ENCODE measurements at regions not wholly inside any gene's neighbourhood (a gene's known extent, or its start where the extent isn't known, plus 50 kb on each side); places are given as distances from the start of the nearest gene placed in this dataset.
"Not testable (repeated sequence)": the region's sequence is repeated elsewhere in the genome, so short reads cannot be mapped to it uniquely, and the experiment has no call there.

- Histone ChIP-seq H3K36me3 (ENCODE audit: insufficient read depth, low read length) (no peaks in the 10 kb centered on the region), H3K27me3 (ENCODE audit: insufficient read depth, low read length) (no peaks in the 10 kb centered on the region), H3K79me2 (ENCODE audit: insufficient read depth, low read length) (no peaks in the 10 kb centered on the region), H4K20me1 (ENCODE audit: insufficient read depth, low read length) (no peaks in the 10 kb centered on the region), H3K4me2 (ENCODE audit: insufficient read depth, low read length) (no peak overlapping the region), H3K9me3 (ENCODE audit: low read depth, low read length) (no peaks in the 10 kb centered on the region), H3K4me3 (ENCODE audit: insufficient read depth, low read length) (no peak overlapping the region), H3K4me1 (ENCODE audit: insufficient read depth, low read length) (peaks cover 42% of the 10 kb centered on the region), H2AFZ (ENCODE audit: low read length) (no peak overlapping the region), H3K27ac (ENCODE audit: low read depth, low read length) (peak overlapping the region; percentile 34)
- DNase-seq (ENCODE audit: insufficient read length, low spot score, missing footprints), result peak; percentile 97
- no peak for TF ChIP-seq CTCF (IDR thresholded peaks at IDR 0.05; ENCODE audit: extremely low read depth, low read depth, low read length)
Observed at GRCh38 chr2:12923907-12924610, 207.3 kb downstream of the TRIB2 start.

GRCh38 chr2:12926641-12927040 is 209.9 kb downstream of the TRIB2 start:
- H3K4me3 ChIP-seq (ENCODE audit: insufficient read depth, low read length); DNase-seq (ENCODE audit: insufficient read length, low spot score, missing footprints); H3K4me2 ChIP-seq (ENCODE audit: insufficient read depth, low read length); H3K79me2 ChIP-seq (ENCODE audit: insufficient read depth, low read length); H3K27me3 ChIP-seq (ENCODE audit: insufficient read depth, low read length); H3K27ac ChIP-seq (ENCODE audit: low read depth, low read length); H2AFZ ChIP-seq (ENCODE audit: low read length); H3K36me3 ChIP-seq (ENCODE audit: insufficient read depth, low read length); H3K9me3 ChIP-seq (ENCODE audit: low read depth, low read length); H4K20me1 ChIP-seq (ENCODE audit: insufficient read depth, low read length): not testable (repeated sequence)
- peaks cover 36% of the 10 kb centered on the region for H3K4me1 ChIP-seq (ENCODE audit: insufficient read depth, low read length)

- Histone ChIP-seq H3K36me3 (ENCODE audit: insufficient read depth, low read length) (no peaks in the 10 kb centered on the region), H3K4me3 (ENCODE audit: insufficient read depth, low read length) (peak overlapping the region; percentile 9), H3K27me3 (ENCODE audit: insufficient read depth, low read length) (no peaks in the 10 kb centered on the region), H3K4me1 (ENCODE audit: insufficient read depth, low read length) (peaks cover 35% of the 10 kb centered on the region), H2AFZ (ENCODE audit: low read length) (peak overlapping the region; percentile 45), H3K4me2 (ENCODE audit: insufficient read depth, low read length) (peak overlapping the region; percentile 53), H3K27ac (ENCODE audit: low read depth, low read length) (peak overlapping the region; percentile 47), H4K20me1 (ENCODE audit: insufficient read depth, low read length) (no peaks in the 10 kb centered on the region), H3K79me2 (ENCODE audit: insufficient read depth, low read length) (no peaks in the 10 kb centered on the region), H3K9me3 (ENCODE audit: low read depth, low read length) (no peaks in the 10 kb centered on the region)
- TF ChIP-seq CTCF (IDR thresholded peaks at IDR 0.05; ENCODE audit: extremely low read depth, low read depth, low read length), result no peak
- DNase-seq (ENCODE audit: insufficient read length, low spot score, missing footprints), result peak; percentile 95
Observed at GRCh38 chr2:12928197-12928774, 211.6 kb downstream of the TRIB2 start.

GRCh38 chr2:12928775-12929401 is 212.2 kb downstream of the TRIB2 start:
- Histone ChIP-seq H3K4me1 (ENCODE audit: insufficient read depth, low read length) (peaks cover 32% of the 10 kb centered on the region), H3K36me3 (ENCODE audit: insufficient read depth, low read length) (no peaks in the 10 kb centered on the region), H3K79me2 (ENCODE audit: insufficient read depth, low read length) (no peaks in the 10 kb centered on the region), H3K4me3 (ENCODE audit: insufficient read depth, low read length) (peak overlapping the region; percentile 9), H3K4me2 (ENCODE audit: insufficient read depth, low read length) (peak overlapping the region; percentile 53), H3K27ac (ENCODE audit: low read depth, low read length) (peak overlapping the region; percentile 47), H4K20me1 (ENCODE audit: insufficient read depth, low read length) (no peaks in the 10 kb centered on the region), H3K9me3 (ENCODE audit: low read depth, low read length) (no peaks in the 10 kb centered on the region), H2AFZ (ENCODE audit: low read length) (no peak overlapping the region), H3K27me3 (ENCODE audit: insufficient read depth, low read length) (no peaks in the 10 kb centered on the region)
- peak; percentile 81 for DNase-seq (ENCODE audit: insufficient read length, low spot score, missing footprints)
- no peak for TF ChIP-seq CTCF (IDR thresholded peaks at IDR 0.05; ENCODE audit: extremely low read depth, low read depth, low read length)
